ENCODE measurements at regions not wholly inside any gene's neighbourhood (a gene's known extent, or its start where the extent isn't known, plus 50 kb on each side); places are given as distances from the start of the nearest gene placed in this dataset.

DNA sequence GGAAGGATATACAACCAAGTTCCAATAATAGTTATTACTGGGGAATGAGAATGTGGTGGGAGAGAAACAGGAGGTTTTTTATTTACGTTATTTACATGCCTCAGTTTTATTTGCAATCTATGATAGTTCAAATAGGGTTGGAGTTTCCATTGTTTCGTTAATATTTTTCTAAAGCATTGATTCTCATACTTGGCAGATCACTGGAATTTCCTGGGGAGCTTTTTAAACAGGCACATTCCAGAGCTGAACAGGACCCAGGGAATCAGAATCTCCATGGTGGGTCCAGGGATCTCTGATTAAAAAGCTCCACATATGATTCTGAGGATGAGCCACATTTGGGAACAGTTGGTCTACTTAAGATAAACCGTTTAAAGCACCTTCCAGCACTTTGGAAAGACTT lies 123.9 kb downstream of the IL20RB start:
- TF ChIP-seq, protein P1, sequence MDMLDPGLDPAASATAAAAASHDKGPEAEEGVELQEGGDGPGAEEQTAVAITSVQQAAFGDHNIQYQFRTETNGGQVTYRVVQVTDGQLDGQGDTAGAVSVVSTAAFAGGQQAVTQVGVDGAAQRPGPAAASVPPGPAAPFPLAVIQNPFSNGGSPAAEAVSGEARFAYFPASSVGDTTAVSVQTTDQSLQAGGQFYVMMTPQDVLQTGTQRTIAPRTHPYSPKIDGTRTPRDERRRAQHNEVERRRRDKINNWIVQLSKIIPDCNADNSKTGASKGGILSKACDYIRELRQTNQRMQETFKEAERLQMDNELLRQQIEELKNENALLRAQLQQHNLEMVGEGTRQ (IDR thresholded peaks at IDR 0.05; ENCODE audit: low read depth, low read length) = no peak
- TF ChIP-seq RFX5 (IDR thresholded peaks at IDR 0.05; ENCODE audit: low read depth, low read length) (no peak), FOS (IDR thresholded peaks at IDR 0.05; ENCODE audit: low read depth, low read length) (no peak), MAFK (IDR thresholded peaks at IDR 0.05; ENCODE audit: low read depth, low read length) (no peak), BHLHE40 (IDR thresholded peaks at IDR 0.05; ENCODE audit: low read depth, low read length) (no peak)
- TF ChIP-seq, protein P2, sequence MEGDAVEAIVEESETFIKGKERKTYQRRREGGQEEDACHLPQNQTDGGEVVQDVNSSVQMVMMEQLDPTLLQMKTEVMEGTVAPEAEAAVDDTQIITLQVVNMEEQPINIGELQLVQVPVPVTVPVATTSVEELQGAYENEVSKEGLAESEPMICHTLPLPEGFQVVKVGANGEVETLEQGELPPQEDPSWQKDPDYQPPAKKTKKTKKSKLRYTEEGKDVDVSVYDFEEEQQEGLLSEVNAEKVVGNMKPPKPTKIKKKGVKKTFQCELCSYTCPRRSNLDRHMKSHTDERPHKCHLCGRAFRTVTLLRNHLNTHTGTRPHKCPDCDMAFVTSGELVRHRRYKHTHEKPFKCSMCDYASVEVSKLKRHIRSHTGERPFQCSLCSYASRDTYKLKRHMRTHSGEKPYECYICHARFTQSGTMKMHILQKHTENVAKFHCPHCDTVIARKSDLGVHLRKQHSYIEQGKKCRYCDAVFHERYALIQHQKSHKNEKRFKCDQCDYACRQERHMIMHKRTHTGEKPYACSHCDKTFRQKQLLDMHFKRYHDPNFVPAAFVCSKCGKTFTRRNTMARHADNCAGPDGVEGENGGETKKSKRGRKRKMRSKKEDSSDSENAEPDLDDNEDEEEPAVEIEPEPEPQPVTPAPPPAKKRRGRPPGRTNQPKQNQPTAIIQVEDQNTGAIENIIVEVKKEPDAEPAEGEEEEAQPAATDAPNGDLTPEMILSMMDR (conservative IDR thresholded peaks at IDR 0.05; ENCODE audit: low read depth, low read length) = no peak
